Spleen (tissue), 11 donors: ENCODE measurements at regions not wholly inside any gene's neighbourhood (a gene's known extent, or its start where the extent isn't known, plus 50 kb on each side); places are given as distances from the start of the nearest gene placed in this dataset.

Source experiments
- DNase-seq: peaks from one replicate; pipeline ENCODE4 v3.0.0-alpha.2; 2020
- H3K27ac ChIP-seq, 8 donors: fragments of 200-600 bp; sonication (generic) in 7 of 8; 1 replicate in 4 of 8; 2 replicates in 4 of 8; pipeline versions ENCODE4 v1.5.0 to v1.8.0; 2016 to 2021; ENCODE audit warnings: inconsistent platforms in 4 of 8, mild to moderate bottlenecking in 4 of 8, moderate library complexity in 1 of 8
- H3K27me3 ChIP-seq, 7 donors: fragments of 200-600 bp; sonication (generic) in 6 of 7; replicated peaks in 1 of 7; 1 replicate in 4 of 7; 2 replicates in 3 of 7; pipeline versions ENCODE4 v1.5.0 to v1.8.0; 2016 to 2021; ENCODE audit warnings: inconsistent platforms in 3 of 7, mild to moderate bottlenecking in 1 of 7
- H3K36me3 ChIP-seq, 6 donors: fragments of 200-600 bp; sonication (generic) in 5 of 6; 1 replicate in 4 of 6; 2 replicates in 2 of 6; pipeline versions ENCODE4 v1.5.0 to v1.8.0; 2016 to 2021; ENCODE audit warnings: inconsistent platforms in 2 of 6
- H3K4me1 ChIP-seq, 6 donors: fragments of 200-600 bp; sonication (generic) in 5 of 6; 1 replicate in 3 of 6; 2 replicates in 3 of 6; pipeline versions ENCODE4 v1.5.0 to v1.8.0; 2016 to 2021; ENCODE audit warnings: inconsistent platforms in 3 of 6
- H3K4me3 ChIP-seq, 8 donors: fragments of 200-600 bp; sonication (generic) in 7 of 8; 1 replicate in 4 of 8; 2 replicates in 4 of 8; pipeline versions ENCODE4 v1.5.0 to v1.8.0; 2016 to 2021; ENCODE audit warnings: inconsistent platforms in 4 of 8, mild to moderate bottlenecking in 4 of 8, moderate library complexity in 2 of 8
- H3K9me3 ChIP-seq, 8 donors: fragments of 200-600 bp; sonication (generic) in 7 of 8; 1 replicate in 4 of 8; 2 replicates in 4 of 8; pipeline versions ENCODE4 v1.5.0 to v1.8.0; 2016 to 2021; ENCODE audit warnings: inconsistent platforms in 4 of 8
- POLR2A ChIP-seq, 3 donors: fragments of 450-650 bp; IDR thresholded peaks; one replicate each; pipeline ENCODE4 v1.5.1; 2017; ENCODE audit warnings: antibody characterized with exemption in 3 of 3, mild to moderate bottlenecking in 1 of 3
- POLR2AphosphoS5 ChIP-seq, 3 donors: sonication (generic); formaldehyde crosslinking; IDR thresholded peaks; one replicate each; pipeline ENCODE4 v1.5.1; 2017; ENCODE audit warnings: antibody characterized with exemption in 3 of 3
- whole genome bisulfite sequencing, 5 donors: extraction: QIAGEN DNeasy Blood & Tissue Kit in 3 of 5; methylation state at CpG; one replicate each; pipeline versions ENCODE4 v1.1.5 to v1.1.7; 2013 to 2018; 5-methylcytosine and 5-hydroxymethylcytosine counted together
- intact Hi-C: fragments of 100-400 bp; cut with DNase I; formaldehyde crosslinking; loops from one replicate; pipeline ENCODE4 v1.15.0; 2023; ENCODE audit warnings: low total_unique reads
- TF ChIP-seq, protein P1 (sequence below), 11 experiments: fragments of 200-600 bp in 7 of 11; fragments of 450-650 bp in 4 of 11; sonication (generic) in 4 of 11; IDR thresholded peaks in 8 of 11; conservative IDR thresholded peaks in 3 of 11; 1 replicate in 7 of 11; 2 replicates in 4 of 11; pipeline versions ENCODE4 v1.4.0 to v1.8.0; 2016 to 2021; ENCODE audit warnings: antibody characterized with exemption in 11 of 11, inconsistent platforms in 4 of 11, mild to moderate bottlenecking in 1 of 11
- donor health status: healthy with polysubstance abuse.
- donor health status: DM: no; HTN: no; CAD: no; lungs with moderate emphysema.
- donor health status: DM: no; HTN: no; CAD: no.
- donor health status: Bipolar disorder and iron deficiency.
- donor health status: healthy.
- donor health status: DM: no; HTN: no; CAD: no.
- donor health status: DM: yes; HTN: yes; CAD: no.

DNA sequence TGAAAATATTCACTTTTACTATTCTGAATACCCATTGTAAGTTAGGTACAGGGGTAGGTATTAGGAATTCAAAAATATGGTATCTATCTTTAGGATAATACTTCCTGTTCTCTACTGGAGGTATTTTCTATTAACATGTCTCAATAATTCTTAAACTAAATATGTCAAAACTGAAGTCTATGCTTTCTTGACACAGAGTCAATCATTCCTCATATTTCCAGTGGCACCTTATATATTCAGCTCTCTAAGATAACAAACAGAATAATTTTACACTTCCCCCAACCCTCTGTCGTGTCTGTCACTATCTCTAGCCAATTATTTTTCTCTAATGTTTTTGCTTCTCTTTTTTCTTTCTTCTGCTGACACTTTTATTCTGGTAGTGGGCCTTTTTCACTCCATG is 138.9 kb downstream of the TMEM26 start:
- H3K9me3 ChIP-seq: peaks cover 0 to 4% (median 0%) of the 10 kb centered on the region in 8 donors
- H3K4me1 ChIP-seq: peaks cover 0 to 21% (median 13%) of the 10 kb centered on the region in 6 donors
- no peaks in the 10 kb centered on the region for H3K36me3 ChIP-seq
- intact Hi-C loops: no loop called here
- H3K4me3 ChIP-seq: no peak overlapping the region
- peak overlapping the region in 2 of 8 donors; percentile 17 to 42 for H3K27ac ChIP-seq
- no peak for DNase-seq
- 75 to 91% (median 89%) methylated on average over 1 of the region's 1 CpG for WGBS, 5 donors
- H3K27me3 ChIP-seq: no peaks in the 10 kb centered on the region
- no peak for TF ChIP-seq POLR2A (IDR thresholded peaks at IDR 0.05)
- TF ChIP-seq, protein P1, sequence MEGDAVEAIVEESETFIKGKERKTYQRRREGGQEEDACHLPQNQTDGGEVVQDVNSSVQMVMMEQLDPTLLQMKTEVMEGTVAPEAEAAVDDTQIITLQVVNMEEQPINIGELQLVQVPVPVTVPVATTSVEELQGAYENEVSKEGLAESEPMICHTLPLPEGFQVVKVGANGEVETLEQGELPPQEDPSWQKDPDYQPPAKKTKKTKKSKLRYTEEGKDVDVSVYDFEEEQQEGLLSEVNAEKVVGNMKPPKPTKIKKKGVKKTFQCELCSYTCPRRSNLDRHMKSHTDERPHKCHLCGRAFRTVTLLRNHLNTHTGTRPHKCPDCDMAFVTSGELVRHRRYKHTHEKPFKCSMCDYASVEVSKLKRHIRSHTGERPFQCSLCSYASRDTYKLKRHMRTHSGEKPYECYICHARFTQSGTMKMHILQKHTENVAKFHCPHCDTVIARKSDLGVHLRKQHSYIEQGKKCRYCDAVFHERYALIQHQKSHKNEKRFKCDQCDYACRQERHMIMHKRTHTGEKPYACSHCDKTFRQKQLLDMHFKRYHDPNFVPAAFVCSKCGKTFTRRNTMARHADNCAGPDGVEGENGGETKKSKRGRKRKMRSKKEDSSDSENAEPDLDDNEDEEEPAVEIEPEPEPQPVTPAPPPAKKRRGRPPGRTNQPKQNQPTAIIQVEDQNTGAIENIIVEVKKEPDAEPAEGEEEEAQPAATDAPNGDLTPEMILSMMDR (IDR thresholded peaks at IDR 0.05 in 8 of 11, conservative IDR thresholded peaks at IDR 0.05 in 3 of 11): no peak
- no peak for TF ChIP-seq POLR2AphosphoS5 (IDR thresholded peaks at IDR 0.05)

DNA sequence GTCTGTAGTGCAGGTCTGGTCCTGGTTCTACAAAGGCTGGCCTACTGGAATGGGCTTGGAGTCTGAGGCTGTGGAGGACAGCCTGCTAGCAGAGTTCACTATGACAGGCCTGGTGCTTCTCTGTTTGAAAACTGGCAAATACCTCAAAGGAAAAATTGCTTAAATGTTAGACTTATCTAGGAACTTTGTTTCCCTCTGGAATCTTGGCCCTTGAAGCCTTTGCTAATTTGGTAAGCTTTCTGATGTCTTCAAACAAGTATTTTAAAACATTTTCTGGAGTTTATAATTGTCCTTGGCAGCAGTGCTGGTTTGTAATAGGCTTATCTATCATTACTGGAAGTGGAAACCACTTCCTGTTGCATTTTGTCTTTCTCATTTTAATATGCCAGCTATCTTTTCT is 139.7 kb downstream of the TMEM26 start:
- no peak for DNase-seq
- H3K4me1 ChIP-seq: peaks cover 0 to 18% (median 13%) of the 10 kb centered on the region in 6 donors
- H3K9me3 ChIP-seq: peaks cover 0 to 4% (median 0%) of the 10 kb centered on the region in 8 donors
- H3K27ac ChIP-seq: peak overlapping the region in 3 of 8 donors; percentile 26 to 42 (median 34)
- intact Hi-C loops: no loop called here
- H3K36me3 ChIP-seq: no peaks in the 10 kb centered on the region
- no peak overlapping the region for H3K4me3 ChIP-seq
- no peaks in the 10 kb centered on the region for H3K27me3 ChIP-seq
- TF ChIP-seq POLR2AphosphoS5 (IDR thresholded peaks at IDR 0.05): no peak
- TF ChIP-seq POLR2A (IDR thresholded peaks at IDR 0.05): no peak
- TF ChIP-seq, protein P1 (IDR thresholded peaks at IDR 0.05 in 8 of 11, conservative IDR thresholded peaks at IDR 0.05 in 3 of 11): no peak

DNA sequence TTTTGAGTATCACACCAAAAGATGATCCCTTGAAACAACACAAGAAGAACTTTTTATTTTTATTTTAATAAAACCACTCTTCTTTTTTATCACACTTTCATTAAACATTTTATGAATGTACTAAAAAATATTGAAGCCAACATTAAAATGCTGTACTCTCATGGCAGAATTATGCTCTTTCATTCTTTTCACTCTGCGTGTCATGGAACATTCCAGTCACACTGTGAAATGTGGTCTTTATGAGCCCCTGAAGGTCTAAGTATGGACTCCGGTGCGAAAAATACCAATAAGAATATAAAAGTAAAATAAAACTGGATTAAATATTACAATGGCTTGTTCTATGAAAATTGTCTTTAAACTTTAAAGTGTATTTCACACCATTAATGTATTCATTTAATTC is 148.4 kb downstream of the TMEM26 start:
- 84 to 95% (median 90%) methylated on average over 3 of the region's 3 CpGs for WGBS, 5 donors
- Histone ChIP-seq H3K27ac (peak overlapping the region in 1 of 8 donors; percentile 2), H3K9me3 (no peaks in the 10 kb centered on the region), H3K36me3 (no peaks in the 10 kb centered on the region), H3K4me1 (no peaks in the 10 kb centered on the region), H3K4me3 (no peak overlapping the region), H3K27me3 (no peaks in the 10 kb centered on the region)
- no peak for DNase-seq
- intact Hi-C loops: no loop called here
- no peak for TF ChIP-seq POLR2AphosphoS5 (IDR thresholded peaks at IDR 0.05)
- TF ChIP-seq, protein P1 (IDR thresholded peaks at IDR 0.05 in 8 of 11, conservative IDR thresholded peaks at IDR 0.05 in 3 of 11): no peak
- TF ChIP-seq POLR2A (IDR thresholded peaks at IDR 0.05): no peak

DNA sequence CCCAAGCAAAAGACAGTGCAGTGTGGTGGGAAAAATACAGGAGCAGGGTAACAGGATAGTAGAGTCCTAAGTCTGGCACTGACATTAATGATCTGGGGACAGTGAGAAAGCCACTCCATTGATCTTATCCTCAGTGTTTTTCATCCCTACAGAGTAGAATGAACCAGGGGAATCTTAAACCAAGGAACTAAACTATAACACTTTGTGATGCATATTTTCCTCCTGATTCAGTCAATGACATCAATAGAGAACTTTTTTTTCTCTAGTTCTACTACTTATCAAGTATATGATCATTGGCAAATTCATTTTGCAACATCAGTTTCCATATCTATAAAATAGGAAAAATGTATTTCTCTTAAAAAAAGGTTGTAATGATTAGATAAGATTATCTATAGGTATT is 151.1 kb downstream of the TMEM26 start:
- H3K27me3 ChIP-seq: no peaks in the 10 kb centered on the region
- H3K4me1 ChIP-seq: no peaks in the 10 kb centered on the region
- H3K9me3 ChIP-seq: peaks cover 0 to 20% (median 14%) of the 10 kb centered on the region in 8 donors
- H3K4me3 ChIP-seq: no peak overlapping the region
- DNase-seq: no peak
- TF ChIP-seq POLR2A (IDR thresholded peaks at IDR 0.05): no peak
- TF ChIP-seq, protein P1 (IDR thresholded peaks at IDR 0.05 in 8 of 11, conservative IDR thresholded peaks at IDR 0.05 in 3 of 11): no peak
- TF ChIP-seq POLR2AphosphoS5 (IDR thresholded peaks at IDR 0.05): no peak
- H3K27ac ChIP-seq: no peak overlapping the region
- H3K36me3 ChIP-seq: no peaks in the 10 kb centered on the region
- intact Hi-C loops: no loop called here
